ENCODE measurements at regions not wholly inside any gene's neighbourhood (a gene's known extent, or its start where the extent isn't known, plus 50 kb on each side); places are given as distances from the start of the nearest gene placed in this dataset.

- no peak overlapping the region for H3K27ac Mint-ChIP-seq (ENCODE audit: unreplicated experiment)
- H3K9me3 Mint-ChIP-seq (ENCODE audit: unreplicated experiment): peaks cover 9% of the 10 kb centered on the region
- peaks cover 3% of the 10 kb centered on the region for H3K4me1 Mint-ChIP-seq (ENCODE audit: low read depth, unreplicated experiment)
- H3K27me3 Mint-ChIP-seq (ENCODE audit: unreplicated experiment): peaks cover 2% of the 10 kb centered on the region
- no peak for TF ChIP-seq CTCF (IDR thresholded peaks at IDR 0.05; ENCODE audit: partially characterized antibody, unreplicated experiment)
- peaks cover 41% of the 10 kb centered on the region for H3K36me3 Mint-ChIP-seq (ENCODE audit: unreplicated experiment)
- DNase-seq: no peak
- no peak overlapping the region for H3K4me3 Mint-ChIP-seq (ENCODE audit: unreplicated experiment)
Measured at GRCh38 chr15:31570591-31570990, 244.0 kb downstream of the KLF13 start.

GRCh38 chr15:31571676-31572075 lies 245.0 kb downstream of the KLF13 start:
- Mint-ChIP-seq H3K9me3 (ENCODE audit: unreplicated experiment) (peaks cover 9% of the 10 kb centered on the region), H3K36me3 (ENCODE audit: unreplicated experiment) (peaks cover 35% of the 10 kb centered on the region), H3K4me1 (ENCODE audit: low read depth, unreplicated experiment) (peaks cover 3% of the 10 kb centered on the region), H3K27me3 (ENCODE audit: unreplicated experiment) (peaks cover 2% of the 10 kb centered on the region), H3K4me3 (ENCODE audit: unreplicated experiment) (no peak overlapping the region), H3K27ac (ENCODE audit: unreplicated experiment) (no peak overlapping the region)
- DNase-seq: no peak
- TF ChIP-seq CTCF (IDR thresholded peaks at IDR 0.05; ENCODE audit: partially characterized antibody, unreplicated experiment): no peak

DNA sequence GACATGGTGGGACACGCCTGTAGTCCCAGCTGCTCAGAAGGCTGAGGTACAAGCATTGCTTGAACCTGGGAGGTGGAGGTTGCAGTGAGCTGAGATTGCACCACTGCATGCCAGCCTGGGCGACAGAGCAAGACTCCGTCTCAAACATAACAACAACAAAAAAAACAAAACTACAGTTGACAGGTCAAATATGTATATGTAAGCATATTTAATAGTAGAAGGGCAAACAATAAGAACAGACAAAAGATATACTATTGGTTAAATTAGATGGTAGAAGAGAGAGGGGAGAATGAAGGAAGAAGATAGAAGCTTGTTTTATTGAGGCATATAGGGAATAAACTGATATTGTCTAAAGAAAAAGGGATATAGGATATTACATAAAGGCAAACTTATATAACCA lies 247.1 kb downstream of the KLF13 start:
- TF ChIP-seq CTCF (IDR thresholded peaks at IDR 0.05; ENCODE audit: partially characterized antibody, unreplicated experiment): no peak
- peaks cover 5% of the 10 kb centered on the region for H3K9me3 Mint-ChIP-seq (ENCODE audit: unreplicated experiment)
- no peak overlapping the region for H3K4me3 Mint-ChIP-seq (ENCODE audit: unreplicated experiment)
- H3K4me1 Mint-ChIP-seq (ENCODE audit: low read depth, unreplicated experiment): peaks cover 1% of the 10 kb centered on the region
- H3K27me3 Mint-ChIP-seq (ENCODE audit: unreplicated experiment): peaks cover 2% of the 10 kb centered on the region
- no peak for DNase-seq
- no peak overlapping the region for H3K27ac Mint-ChIP-seq (ENCODE audit: unreplicated experiment)
- peaks cover 16% of the 10 kb centered on the region for H3K36me3 Mint-ChIP-seq (ENCODE audit: unreplicated experiment)

DNA sequence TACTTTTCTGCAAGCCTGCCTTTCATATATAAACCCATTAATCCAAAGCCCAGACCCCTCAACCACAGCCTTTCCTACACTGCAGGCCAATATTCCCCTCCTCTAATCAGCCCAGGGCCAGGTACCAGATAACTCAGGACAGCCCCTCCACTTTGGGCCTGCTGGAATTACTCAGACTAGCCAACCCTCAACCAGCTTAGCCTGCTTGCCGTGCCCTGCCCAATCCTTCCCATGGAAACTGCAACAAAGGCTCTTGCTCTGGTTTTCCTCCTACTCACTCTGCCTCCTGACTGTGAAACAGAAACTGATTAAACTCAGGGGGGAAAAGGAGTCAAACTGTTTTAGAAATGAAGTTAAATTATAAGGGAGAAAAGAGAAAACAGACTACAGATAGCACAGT lies 248.1 kb downstream of the KLF13 start:
- Mint-ChIP-seq H3K27me3 (ENCODE audit: unreplicated experiment) (peaks cover 2% of the 10 kb centered on the region), H3K27ac (ENCODE audit: unreplicated experiment) (no peak overlapping the region), H3K36me3 (ENCODE audit: unreplicated experiment) (peaks cover 9% of the 10 kb centered on the region), H3K4me3 (ENCODE audit: unreplicated experiment) (no peak overlapping the region), H3K9me3 (ENCODE audit: unreplicated experiment) (peaks cover 4% of the 10 kb centered on the region), H3K4me1 (ENCODE audit: low read depth, unreplicated experiment) (peaks cover 1% of the 10 kb centered on the region)
- TF ChIP-seq CTCF (IDR thresholded peaks at IDR 0.05; ENCODE audit: partially characterized antibody, unreplicated experiment): no peak
- DNase-seq: no peak

DNA sequence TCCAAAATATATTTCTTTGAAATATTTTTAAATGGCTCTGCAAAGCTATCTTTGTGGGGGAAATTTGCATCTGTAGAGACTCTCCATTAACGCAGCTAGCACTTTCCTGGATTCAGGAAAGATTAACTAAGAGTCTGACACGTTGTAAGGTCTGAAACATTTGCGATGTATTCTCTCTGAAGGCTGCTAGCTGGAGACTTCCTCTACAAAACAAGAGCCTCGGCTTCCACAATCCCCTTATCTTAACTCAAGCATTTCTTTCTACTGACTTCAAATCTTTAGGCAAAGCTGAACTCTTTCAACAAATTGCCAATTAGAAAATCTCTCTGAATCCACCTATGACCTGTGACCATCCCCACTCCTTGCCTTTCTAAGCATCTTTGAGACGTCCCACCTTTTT lies 250.5 kb downstream of the KLF13 start:
- Mint-ChIP-seq H3K4me3 (ENCODE audit: unreplicated experiment) (no peak overlapping the region), H3K36me3 (ENCODE audit: unreplicated experiment) (peaks cover 18% of the 10 kb centered on the region), H3K27me3 (ENCODE audit: unreplicated experiment) (peaks cover 3% of the 10 kb centered on the region), H3K4me1 (ENCODE audit: low read depth, unreplicated experiment) (no peaks in the 10 kb centered on the region), H3K27ac (ENCODE audit: unreplicated experiment) (no peak overlapping the region), H3K9me3 (ENCODE audit: unreplicated experiment) (peaks cover 7% of the 10 kb centered on the region)
- TF ChIP-seq CTCF (IDR thresholded peaks at IDR 0.05; ENCODE audit: partially characterized antibody, unreplicated experiment): no peak
- DNase-seq: no peak
